Stimulated activated CD8-positive, alpha-beta memory T cell treated with anti-CD3 and anti-CD28 coated beads, Interleukin-12 subunit alpha, Interleukin-12 subunit beta, amount 100 ng/mL, for 1 hour (primary cell): ENCODE measurements at regions not wholly inside any gene's neighbourhood (a gene's known extent, or its start where the extent isn't known, plus 50 kb on each side); places are given as distances from the start of the nearest gene placed in this dataset.

Experiments used
- DNase-seq: peaks from one replicate; pipeline ENCODE4 v3.0.0-alpha.2; 2020; ENCODE audit warnings: low read depth

GRCh38 chr14:99037777-99038430, 234.1 kb downstream of the BCL11B start:
- DNase-seq: no peak

- DNase-seq: no peak
Measured at GRCh38 chr14:99038431-99038820, 233.6 kb downstream of the BCL11B start.

GRCh38 chr14:99039331-99040041, 232.5 kb downstream of the BCL11B start:
- no peak for DNase-seq

- DNase-seq: no peak
Measured at GRCh38 chr14:99040052-99040451, 231.9 kb downstream of the BCL11B start.

GRCh38 chr14:99040711-99041110, 231.3 kb downstream of the BCL11B start:
- DNase-seq: no peak

- DNase-seq: no peak
Measured at GRCh38 chr14:99041141-99041819, 230.7 kb downstream of the BCL11B start.

GRCh38 chr14:99041820-99042174, 230.2 kb downstream of the BCL11B start:
- no peak for DNase-seq

- DNase-seq: no peak
Measured at GRCh38 chr14:99042381-99043266, 229.4 kb downstream of the BCL11B start.

GRCh38 chr14:99043267-99043615, 228.8 kb downstream of the BCL11B start:
- no peak for DNase-seq

- no peak for DNase-seq
Measured at GRCh38 chr14:99043756-99044155, 228.2 kb downstream of the BCL11B start.

GRCh38 chr14:99047441-99048031, 224.5 kb downstream of the BCL11B start:
- no peak for DNase-seq

GRCh38 chr14:99050309-99050708, 221.7 kb downstream of the BCL11B start:
- no peak for DNase-seq

- no peak for DNase-seq
Measured at GRCh38 chr14:99052467-99052866, 219.5 kb downstream of the BCL11B start.

- DNase-seq: no peak
Measured at GRCh38 chr14:99055019-99055418, 217.0 kb downstream of the BCL11B start.

- DNase-seq: peak; percentile 35
Measured at GRCh38 chr14:99055816-99056215, 216.2 kb downstream of the BCL11B start.

GRCh38 chr14:99057576-99058083, 214.4 kb downstream of the BCL11B start:
- no peak for DNase-seq

GRCh38 chr14:99058542-99058941, 213.5 kb downstream of the BCL11B start:
- no peak for DNase-seq

GRCh38 chr14:99062216-99062615, 209.8 kb downstream of the BCL11B start:
- no peak for DNase-seq

GRCh38 chr14:99062772-99063418, 209.1 kb downstream of the BCL11B start:
- DNase-seq: no peak

GRCh38 chr14:99063620-99064225, 208.3 kb downstream of the BCL11B start:
- no peak for DNase-seq
